ENCODE measurements at regions not wholly inside any gene's neighbourhood (a gene's known extent, or its start where the extent isn't known, plus 50 kb on each side); places are given as distances from the start of the nearest gene placed in this dataset.
"Not testable (repeated sequence)": the region's sequence is repeated elsewhere in the genome, so short reads cannot be mapped to it uniquely, and the experiment has no call there.

DNA sequence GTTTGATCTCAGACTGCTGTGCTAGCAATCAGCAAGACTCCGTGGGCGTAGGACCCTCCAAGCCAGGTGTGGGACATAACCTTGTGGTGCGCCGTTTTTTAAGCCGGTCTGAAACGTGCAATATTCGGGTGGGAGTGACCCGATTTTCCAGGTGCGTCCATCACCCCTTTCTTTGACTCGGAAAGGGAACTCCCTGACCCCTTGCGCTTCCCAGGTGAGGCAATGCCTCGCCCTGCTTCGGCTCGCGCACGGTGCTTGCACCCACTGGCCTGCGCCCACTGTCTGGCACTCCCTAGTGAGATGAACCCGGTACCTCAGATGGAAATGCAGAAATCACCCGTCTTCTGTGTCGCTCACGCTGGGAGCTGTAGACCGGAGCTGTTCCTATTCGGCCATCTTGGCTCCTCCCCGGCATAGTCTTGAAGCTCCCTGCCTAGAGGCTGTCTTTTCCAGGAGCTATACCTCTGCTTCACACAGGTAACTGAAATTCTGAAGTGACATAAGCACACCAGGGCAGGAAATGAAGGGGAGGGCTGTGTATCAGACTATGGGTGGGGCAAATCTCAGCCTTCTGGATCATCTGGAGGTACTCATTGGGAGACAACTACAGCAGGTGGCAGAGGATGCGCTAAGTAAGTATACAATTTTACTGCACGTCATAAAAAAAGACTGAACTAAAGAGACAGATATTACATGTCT, 252.1 kb upstream of the POT1 start:
- H3K4me3 ChIP-seq (ENCODE audit: low read length); DNase-seq (ENCODE audit: low read depth); H3K9ac ChIP-seq (ENCODE audit: low read length); H3K9me3 ChIP-seq (ENCODE audit: control insufficient read depth, low read length); H3K27me3 ChIP-seq (replicated peaks; ENCODE audit: control insufficient read depth, insufficient read depth, low read length); H3K4me1 ChIP-seq (ENCODE audit: control insufficient read depth, insufficient read depth, low read length); H3K36me3 ChIP-seq (ENCODE audit: control insufficient read depth, insufficient read depth, low read length, severe bottlenecking): not testable (repeated sequence)

DNA sequence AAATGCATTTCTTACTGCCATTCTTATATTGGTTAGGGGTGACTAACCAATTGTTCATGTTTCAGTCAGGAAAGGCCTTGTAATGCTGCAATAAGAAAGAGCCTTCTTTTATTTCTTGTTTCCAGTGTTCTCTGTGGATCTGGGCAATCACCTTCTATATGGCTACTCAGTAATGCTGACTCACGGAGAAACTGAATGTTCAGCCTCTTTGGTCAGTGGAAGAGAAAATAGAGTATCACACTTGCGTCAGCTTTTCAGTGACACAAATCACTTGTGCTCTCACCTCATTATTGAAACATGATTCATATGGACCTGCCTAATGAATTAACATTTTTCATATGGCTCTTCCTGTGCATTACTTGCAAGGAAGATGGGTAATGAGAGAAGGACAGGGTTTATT, 243.9 kb upstream of the POT1 start:
- Histone ChIP-seq H3K9me3 (ENCODE audit: control insufficient read depth, low read length) (no peaks in the 10 kb centered on the region), H3K27me3 (replicated peaks; ENCODE audit: control insufficient read depth, insufficient read depth, low read length) (no peaks in the 10 kb centered on the region), H3K9ac (ENCODE audit: low read length) (no peak overlapping the region), H3K4me3 (ENCODE audit: low read length) (no peak overlapping the region), H3K4me1 (ENCODE audit: control insufficient read depth, insufficient read depth, low read length) (no peaks in the 10 kb centered on the region), H3K36me3 (ENCODE audit: control insufficient read depth, insufficient read depth, low read length, severe bottlenecking) (no peaks in the 10 kb centered on the region)
- DNase-seq (ENCODE audit: low read depth): no peak

DNA sequence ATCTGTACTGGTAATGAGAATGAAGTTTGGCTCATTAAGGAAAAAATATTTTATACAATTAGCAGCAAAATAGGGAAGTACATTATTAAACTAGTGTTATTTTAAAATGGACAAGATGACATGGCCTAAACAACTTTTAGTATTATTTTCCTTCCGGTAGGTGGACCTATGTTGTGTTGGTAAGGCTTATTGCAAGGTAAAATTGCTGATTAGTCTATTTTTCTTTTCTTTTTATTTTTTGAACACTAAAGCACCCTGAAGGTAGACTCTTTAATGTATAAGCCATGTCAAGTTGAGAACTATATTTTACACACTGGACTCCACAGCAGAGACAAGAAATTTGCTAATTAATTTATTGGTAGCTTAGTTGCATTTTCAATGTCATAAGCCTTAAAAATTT, 239.5 kb upstream of the POT1 start:
- H3K9ac ChIP-seq (ENCODE audit: low read length): no peak overlapping the region
- H3K4me1 ChIP-seq (ENCODE audit: control insufficient read depth, insufficient read depth, low read length): no peaks in the 10 kb centered on the region
- no peaks in the 10 kb centered on the region for H3K27me3 ChIP-seq (replicated peaks; ENCODE audit: control insufficient read depth, insufficient read depth, low read length)
- no peaks in the 10 kb centered on the region for H3K36me3 ChIP-seq (ENCODE audit: control insufficient read depth, insufficient read depth, low read length, severe bottlenecking)
- no peak overlapping the region for H3K4me3 ChIP-seq (ENCODE audit: low read length)
- H3K9me3 ChIP-seq (ENCODE audit: control insufficient read depth, low read length): no peaks in the 10 kb centered on the region
- DNase-seq (ENCODE audit: low read depth): no peak

DNA sequence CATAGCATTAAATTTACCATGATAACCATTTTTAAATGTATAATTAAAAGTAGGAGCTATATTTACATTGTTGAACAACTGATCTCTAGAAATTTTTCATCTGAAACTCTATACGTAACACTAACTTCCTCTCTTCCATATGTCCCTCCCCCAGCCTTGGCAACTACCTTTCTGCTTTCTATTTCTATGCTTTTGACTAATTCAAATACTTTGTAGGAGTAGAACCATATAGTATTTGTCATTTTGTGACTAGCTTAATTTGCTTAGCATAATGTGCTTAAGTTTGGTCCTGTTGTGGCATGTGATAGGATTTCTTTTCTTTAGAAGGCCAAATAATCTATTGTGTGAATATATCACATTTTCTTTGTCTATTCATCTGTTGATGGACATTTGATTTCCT, 225.3 kb upstream of the POT1 start:
- Histone ChIP-seq H3K27me3 (replicated peaks; ENCODE audit: control insufficient read depth, insufficient read depth, low read length) (no peaks in the 10 kb centered on the region), H3K36me3 (ENCODE audit: control insufficient read depth, insufficient read depth, low read length, severe bottlenecking) (no peaks in the 10 kb centered on the region), H3K9ac (ENCODE audit: low read length) (no peak overlapping the region), H3K9me3 (ENCODE audit: control insufficient read depth, low read length) (peaks cover 2% of the 10 kb centered on the region), H3K4me1 (ENCODE audit: control insufficient read depth, insufficient read depth, low read length) (no peaks in the 10 kb centered on the region), H3K4me3 (ENCODE audit: low read length) (no peak overlapping the region)
- no peak for DNase-seq (ENCODE audit: low read depth)

DNA sequence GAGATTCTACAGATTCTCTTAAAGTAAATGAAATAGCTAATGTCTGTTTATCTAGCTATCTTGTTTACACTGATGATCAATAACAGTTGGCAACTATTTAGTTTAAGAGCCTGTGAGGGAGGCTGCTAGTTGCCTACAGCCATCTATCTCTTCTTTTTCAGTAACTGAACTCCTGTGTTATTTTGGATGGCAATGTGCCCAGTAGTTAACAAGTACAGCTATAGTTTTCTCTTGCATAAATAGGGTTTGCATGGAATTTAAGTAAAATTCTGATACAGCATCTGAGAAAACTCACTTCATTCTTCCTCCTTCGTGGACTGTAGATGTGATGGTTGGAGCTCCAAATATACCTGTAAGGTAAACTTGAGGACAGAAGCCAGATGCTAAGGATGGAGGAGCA, 219.5 kb upstream of the POT1 start:
- Histone ChIP-seq H3K4me3 (ENCODE audit: low read length) (no peak overlapping the region), H3K9ac (ENCODE audit: low read length) (no peak overlapping the region)

DNA sequence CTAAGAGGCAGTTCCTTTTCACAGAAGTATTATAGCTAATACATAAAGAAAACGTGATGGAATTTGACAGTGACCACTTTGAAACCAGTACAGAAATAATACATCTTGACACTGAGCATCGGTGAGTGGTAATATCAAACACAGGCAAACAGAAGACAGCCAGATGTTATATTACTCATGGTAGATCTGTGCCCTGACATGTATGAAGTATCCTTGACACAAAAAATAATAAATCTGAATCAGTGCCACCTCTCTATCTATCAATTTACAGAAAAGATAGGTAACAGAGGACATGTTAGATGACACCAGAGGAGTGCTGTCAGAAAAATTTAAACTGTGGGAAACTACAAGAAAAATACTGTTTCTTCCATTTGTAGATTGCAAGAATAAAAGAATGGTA, 217.4 kb upstream of the POT1 start:
- Histone ChIP-seq H3K27me3 (replicated peaks; ENCODE audit: control insufficient read depth, insufficient read depth, low read length) (no peaks in the 10 kb centered on the region), H3K4me1 (ENCODE audit: control insufficient read depth, insufficient read depth, low read length) (no peaks in the 10 kb centered on the region), H3K36me3 (ENCODE audit: control insufficient read depth, insufficient read depth, low read length, severe bottlenecking) (no peaks in the 10 kb centered on the region), H3K4me3 (ENCODE audit: low read length) (no peak overlapping the region), H3K9me3 (ENCODE audit: control insufficient read depth, low read length) (no peaks in the 10 kb centered on the region), H3K9ac (ENCODE audit: low read length) (no peak overlapping the region)
- DNase-seq (ENCODE audit: low read depth): no peak

More for the DNA sequence above, 219.5 kb upstream of the POT1 start:
- Histone ChIP-seq H3K9me3 (ENCODE audit: control insufficient read depth, low read length) (no peaks in the 10 kb centered on the region), H3K4me1 (ENCODE audit: control insufficient read depth, insufficient read depth, low read length) (no peaks in the 10 kb centered on the region), H3K27me3 (replicated peaks; ENCODE audit: control insufficient read depth, insufficient read depth, low read length) (no peaks in the 10 kb centered on the region), H3K36me3 (ENCODE audit: control insufficient read depth, insufficient read depth, low read length, severe bottlenecking) (no peaks in the 10 kb centered on the region)
- DNase-seq (ENCODE audit: low read depth): peak; percentile 45

DNA sequence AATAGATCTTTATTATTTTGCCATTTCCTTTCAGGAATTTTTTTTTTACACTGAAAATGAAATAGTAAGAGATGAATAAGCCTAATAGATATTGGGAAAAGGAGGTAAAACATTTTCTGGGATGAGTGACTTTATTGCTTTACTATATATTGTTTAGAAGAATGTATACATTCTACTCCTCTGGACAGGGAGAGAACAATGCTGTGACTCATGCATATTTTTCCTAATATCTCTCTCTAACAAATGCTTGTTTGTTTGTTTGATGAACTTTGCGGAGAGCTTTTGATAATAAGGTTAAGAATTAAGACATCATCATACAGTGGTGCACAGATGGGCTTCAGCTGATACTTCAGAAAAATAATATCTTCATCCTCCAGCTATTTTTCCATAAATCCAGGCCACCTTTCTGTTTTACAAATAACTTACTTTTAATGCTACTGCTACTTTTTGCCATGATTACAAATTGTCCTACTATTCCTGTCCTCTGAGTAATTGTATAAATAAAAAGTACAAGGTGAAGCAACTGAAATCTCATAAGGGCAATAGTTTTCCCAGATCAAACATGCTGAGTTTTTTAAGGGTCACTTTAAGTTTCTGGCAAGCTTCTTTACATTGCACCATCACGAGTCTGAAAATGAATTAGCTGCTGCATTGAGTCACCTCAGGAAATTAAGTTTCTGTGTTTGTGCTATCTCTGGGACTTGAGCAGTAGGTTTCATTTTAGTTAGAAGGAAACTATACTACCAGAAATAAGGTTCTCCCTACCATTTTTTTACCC, 207.3 kb upstream of the POT1 start:
- peak overlapping the region; percentile 47 for H3K4me3 ChIP-seq (ENCODE audit: low read length)
- no peak overlapping the region for H3K9ac ChIP-seq (ENCODE audit: low read length)
- no peaks in the 10 kb centered on the region for H3K27me3 ChIP-seq (replicated peaks; ENCODE audit: control insufficient read depth, insufficient read depth, low read length)
- peak; percentile 70 for DNase-seq (ENCODE audit: low read depth)
- peaks cover 23% of the 10 kb centered on the region for H3K4me1 ChIP-seq (ENCODE audit: control insufficient read depth, insufficient read depth, low read length)
- no peaks in the 10 kb centered on the region for H3K36me3 ChIP-seq (ENCODE audit: control insufficient read depth, insufficient read depth, low read length, severe bottlenecking)
- no peaks in the 10 kb centered on the region for H3K9me3 ChIP-seq (ENCODE audit: control insufficient read depth, low read length)

DNA sequence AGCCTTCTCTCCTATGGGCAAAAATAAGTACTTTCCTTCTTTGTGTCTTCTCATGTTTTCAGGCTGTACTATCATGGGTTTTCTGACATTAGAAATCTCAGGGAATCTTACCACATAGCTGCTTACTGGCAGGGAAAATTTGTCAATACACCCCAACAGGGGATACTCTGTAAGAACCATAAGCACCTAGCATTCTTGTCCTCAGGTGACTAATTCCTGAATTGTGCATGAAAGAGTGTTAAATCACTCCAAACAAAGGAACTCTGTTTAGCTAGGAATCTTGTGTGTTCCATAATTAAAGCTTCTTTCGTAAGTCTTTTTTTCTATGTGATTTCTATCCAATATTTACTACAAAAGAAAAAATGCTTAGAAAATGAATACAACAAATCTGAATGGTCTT, 206.7 kb upstream of the POT1 start:
- H3K27me3 ChIP-seq (replicated peaks; ENCODE audit: control insufficient read depth, insufficient read depth, low read length): no peaks in the 10 kb centered on the region
- H3K9me3 ChIP-seq (ENCODE audit: control insufficient read depth, low read length): no peaks in the 10 kb centered on the region
- DNase-seq (ENCODE audit: low read depth): no peak
- no peak overlapping the region for H3K9ac ChIP-seq (ENCODE audit: low read length)
- no peaks in the 10 kb centered on the region for H3K36me3 ChIP-seq (ENCODE audit: control insufficient read depth, insufficient read depth, low read length, severe bottlenecking)
- H3K4me3 ChIP-seq (ENCODE audit: low read length): no peak overlapping the region
- peaks cover 23% of the 10 kb centered on the region for H3K4me1 ChIP-seq (ENCODE audit: control insufficient read depth, insufficient read depth, low read length)

DNA sequence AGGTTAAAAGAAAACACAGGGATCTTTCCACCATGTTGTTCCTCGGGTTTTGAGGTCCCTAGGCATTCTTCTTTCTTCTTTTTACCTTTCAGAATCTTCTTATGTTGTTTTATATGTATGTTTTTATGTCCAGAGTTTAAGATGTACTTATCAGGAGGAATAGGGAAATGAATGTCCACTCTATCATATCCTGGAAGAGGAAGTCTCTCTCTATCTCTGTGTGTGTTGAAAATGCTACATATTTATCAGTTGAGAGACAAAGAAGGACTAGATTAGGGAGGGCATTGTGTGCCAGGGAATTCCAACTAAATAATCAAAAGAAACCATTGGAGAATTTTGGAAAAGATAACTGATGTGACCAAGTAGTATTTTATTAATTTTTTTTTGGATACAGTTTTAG, 200.5 kb upstream of the POT1 start:
- no peak for DNase-seq (ENCODE audit: low read depth)
- peaks cover 20% of the 10 kb centered on the region for H3K4me1 ChIP-seq (ENCODE audit: control insufficient read depth, insufficient read depth, low read length)
- no peaks in the 10 kb centered on the region for H3K27me3 ChIP-seq (replicated peaks; ENCODE audit: control insufficient read depth, insufficient read depth, low read length)
- H3K9me3 ChIP-seq (ENCODE audit: control insufficient read depth, low read length): no peaks in the 10 kb centered on the region
- no peak overlapping the region for H3K4me3 ChIP-seq (ENCODE audit: low read length)
- no peak overlapping the region for H3K9ac ChIP-seq (ENCODE audit: low read length)
- H3K36me3 ChIP-seq (ENCODE audit: control insufficient read depth, insufficient read depth, low read length, severe bottlenecking): no peaks in the 10 kb centered on the region

DNA sequence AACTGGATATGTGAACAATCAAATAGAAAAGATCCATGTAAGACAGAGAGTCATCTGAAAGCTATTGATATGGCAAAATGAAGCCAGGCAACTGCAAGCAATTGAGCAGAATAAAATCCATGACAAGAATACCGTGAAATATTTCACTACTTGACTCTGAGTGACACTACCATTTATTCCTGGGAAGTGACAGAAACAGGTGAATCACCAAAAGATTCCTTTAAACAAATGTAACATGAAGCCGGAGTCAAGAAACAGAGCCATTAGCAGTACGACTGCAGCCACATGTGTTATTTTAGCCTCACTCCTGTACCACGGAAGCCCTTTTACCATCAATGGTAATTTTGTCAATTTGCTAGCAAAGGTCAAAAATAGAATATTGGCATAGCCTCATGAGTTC, 197.7 kb upstream of the POT1 start:
- Histone ChIP-seq H3K27me3 (replicated peaks; ENCODE audit: control insufficient read depth, insufficient read depth, low read length) (no peaks in the 10 kb centered on the region), H3K36me3 (ENCODE audit: control insufficient read depth, insufficient read depth, low read length, severe bottlenecking) (no peaks in the 10 kb centered on the region), H3K4me3 (ENCODE audit: low read length) (no peak overlapping the region), H3K9ac (ENCODE audit: low read length) (no peak overlapping the region), H3K9me3 (ENCODE audit: control insufficient read depth, low read length) (no peaks in the 10 kb centered on the region), H3K4me1 (ENCODE audit: control insufficient read depth, insufficient read depth, low read length) (peaks cover 10% of the 10 kb centered on the region)
- DNase-seq (ENCODE audit: low read depth): no peak

DNA sequence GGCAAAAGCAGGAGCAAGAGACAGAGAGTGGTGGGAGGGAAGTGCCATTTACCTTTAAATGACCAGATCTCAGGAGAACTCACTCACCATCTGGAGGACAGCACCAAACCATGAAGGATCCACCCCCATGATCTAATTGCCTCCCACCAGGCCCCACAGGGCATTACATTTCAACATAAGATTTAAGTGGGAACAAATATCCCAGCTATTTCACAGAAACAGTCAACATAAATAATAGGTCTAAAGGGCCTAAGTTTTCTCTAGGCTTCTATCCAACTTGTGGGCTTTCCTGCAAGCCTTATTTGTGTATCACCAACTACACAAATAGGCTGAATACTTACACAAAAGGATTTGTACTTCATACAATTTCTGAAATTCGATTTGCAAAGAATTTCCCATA, 196.8 kb upstream of the POT1 start:
- H3K4me3 ChIP-seq (ENCODE audit: low read length): no peak overlapping the region
- H3K9ac ChIP-seq (ENCODE audit: low read length): no peak overlapping the region
- peaks cover 10% of the 10 kb centered on the region for H3K4me1 ChIP-seq (ENCODE audit: control insufficient read depth, insufficient read depth, low read length)
- H3K9me3 ChIP-seq (ENCODE audit: control insufficient read depth, low read length): no peaks in the 10 kb centered on the region
- no peaks in the 10 kb centered on the region for H3K36me3 ChIP-seq (ENCODE audit: control insufficient read depth, insufficient read depth, low read length, severe bottlenecking)
- no peaks in the 10 kb centered on the region for H3K27me3 ChIP-seq (replicated peaks; ENCODE audit: control insufficient read depth, insufficient read depth, low read length)
- DNase-seq (ENCODE audit: low read depth): peak; percentile 57
